ENCODE measurements at regions not wholly inside any gene's neighbourhood (a gene's known extent, or its start where the extent isn't known, plus 50 kb on each side); places are given as distances from the start of the nearest gene placed in this dataset.

GRCh38 chr13:65763811-65764210 lies 1466.3 kb downstream of the PCDH9 start:
- TF ChIP-seq CTCF (conservative IDR thresholded peaks at IDR 0.05; ENCODE audit: low read depth, low read length), result no peak
- H3K4me3 ChIP-seq (ENCODE audit: low read depth, low read length), result no peak overlapping the region
- no peak for DNase-seq (ENCODE audit: low read depth)

GRCh38 chr13:65762012-65762411 lies 1468.1 kb downstream of the PCDH9 start:
- no peak overlapping the region for H3K4me3 ChIP-seq (ENCODE audit: low read depth, low read length)
- no peak for DNase-seq (ENCODE audit: low read depth)
- TF ChIP-seq CTCF (conservative IDR thresholded peaks at IDR 0.05; ENCODE audit: low read depth, low read length), result no peak

GRCh38 chr13:65756071-65756671 lies 1474.0 kb downstream of the PCDH9 start:
- no peak for TF ChIP-seq CTCF (conservative IDR thresholded peaks at IDR 0.05; ENCODE audit: low read depth, low read length)
- DNase-seq (ENCODE audit: low read depth), result no peak

GRCh38 chr13:65748227-65748626 lies 1481.9 kb downstream of the PCDH9 start:
- no peak for DNase-seq (ENCODE audit: low read depth)
- no peak for TF ChIP-seq CTCF (conservative IDR thresholded peaks at IDR 0.05; ENCODE audit: low read depth, low read length)
- H3K4me3 ChIP-seq (ENCODE audit: low read depth, low read length), result no peak overlapping the region

More at GRCh38 chr13:65756071-65756671, 1474.0 kb downstream of the PCDH9 start:
- H3K4me3 ChIP-seq (ENCODE audit: low read depth, low read length), result no peak overlapping the region

- no peak for DNase-seq (ENCODE audit: low read depth)
- TF ChIP-seq CTCF (conservative IDR thresholded peaks at IDR 0.05; ENCODE audit: low read depth, low read length), result no peak
- H3K4me3 ChIP-seq (ENCODE audit: low read depth, low read length), result no peak overlapping the region
Measured at GRCh38 chr13:65746406-65746921, 1483.7 kb downstream of the PCDH9 start.

- no peak for TF ChIP-seq CTCF (conservative IDR thresholded peaks at IDR 0.05; ENCODE audit: low read depth, low read length)
- no peak overlapping the region for H3K4me3 ChIP-seq (ENCODE audit: low read depth, low read length)
- no peak for DNase-seq (ENCODE audit: low read depth)
Measured at GRCh38 chr13:65744836-65745235, 1485.3 kb downstream of the PCDH9 start.

GRCh38 chr13:65733110-65733509 lies 1497.0 kb downstream of the PCDH9 start:
- H3K4me3 ChIP-seq (ENCODE audit: low read depth, low read length), result no peak overlapping the region
- no peak for DNase-seq (ENCODE audit: low read depth)
- TF ChIP-seq CTCF (conservative IDR thresholded peaks at IDR 0.05; ENCODE audit: low read depth, low read length), result no peak
